Esophagus squamous epithelium (tissue), 5 donors: ENCODE measurements at regions not wholly inside any gene's neighbourhood (a gene's known extent, or its start where the extent isn't known, plus 50 kb on each side); places are given as distances from the start of the nearest gene placed in this dataset.

Experiments used
- DNase-seq: peaks from one replicate; lab custom pipeline; 2025; lab: John Stamatoyannopoulos, UW
- H3K27ac ChIP-seq, 4 donors: fragments of 200-600 bp; sonication (generic); one replicate each; pipeline ENCODE4 v1.5.1; 2016 to 2019; ENCODE audit warnings: mild to moderate bottlenecking in 1 of 4
- H3K27me3 ChIP-seq, 4 donors: fragments of 200-600 bp; sonication (generic); 1 replicate in 3 of 4; 2 replicates in 1 of 4; pipeline versions ENCODE4 v1.5.1 to v1.6.0; 2017 to 2021; ENCODE audit warnings: antibody characterized with exemption in 1 of 4
- H3K36me3 ChIP-seq, 3 donors: fragments of 200-600 bp; sonication (generic); one replicate each; pipeline ENCODE4 v1.5.1; 2016 to 2019
- H3K4me1 ChIP-seq, 3 donors: fragments of 200-600 bp; sonication (generic); one replicate each; pipeline ENCODE4 v1.5.1; 2017 to 2019
- H3K4me3 ChIP-seq, 4 donors: fragments of 200-600 bp; sonication (generic); 1 replicate in 3 of 4; 2 replicates in 1 of 4; pipeline ENCODE4 v1.5.1; 2016 to 2019; ENCODE audit warnings: mild to moderate bottlenecking in 2 of 4, moderate library complexity in 1 of 4
- H3K9me3 ChIP-seq, 3 donors: fragments of 200-600 bp; sonication (generic); one replicate each; pipeline ENCODE4 v1.5.1; 2016 to 2019
- CTCF ChIP-seq, 6 experiments: fragments of 450-650 bp in 4 of 6; fragments of 200-600 bp in 2 of 6; sonication (generic) in 2 of 6; IDR thresholded peaks; one replicate each; pipeline ENCODE4 v1.5.1; 2016 to 2019; ENCODE audit warnings: antibody characterized with exemption in 6 of 6, mild to moderate bottlenecking in 4 of 6, moderate library complexity in 4 of 6
- POLR2A ChIP-seq, 4 donors: fragments of 450-650 bp; IDR thresholded peaks; one replicate each; pipeline ENCODE4 v1.6.1; 2017; ENCODE audit warnings: antibody characterized with exemption in 4 of 4, mild to moderate bottlenecking in 4 of 4, moderate library complexity in 3 of 4
- WGBS, 2 donors: methylation state at CpG; one replicate each; pipeline ENCODE4 v1.1.5; 2018; 5-methylcytosine and 5-hydroxymethylcytosine counted together
- intact Hi-C: fragments of 100-400 bp; cut with DNase I; formaldehyde crosslinking; loops from one replicate; pipeline ENCODE4 v1.15.0; 2022
- donor health status: DM: yes; HTN: yes; CAD: no.

DNA sequence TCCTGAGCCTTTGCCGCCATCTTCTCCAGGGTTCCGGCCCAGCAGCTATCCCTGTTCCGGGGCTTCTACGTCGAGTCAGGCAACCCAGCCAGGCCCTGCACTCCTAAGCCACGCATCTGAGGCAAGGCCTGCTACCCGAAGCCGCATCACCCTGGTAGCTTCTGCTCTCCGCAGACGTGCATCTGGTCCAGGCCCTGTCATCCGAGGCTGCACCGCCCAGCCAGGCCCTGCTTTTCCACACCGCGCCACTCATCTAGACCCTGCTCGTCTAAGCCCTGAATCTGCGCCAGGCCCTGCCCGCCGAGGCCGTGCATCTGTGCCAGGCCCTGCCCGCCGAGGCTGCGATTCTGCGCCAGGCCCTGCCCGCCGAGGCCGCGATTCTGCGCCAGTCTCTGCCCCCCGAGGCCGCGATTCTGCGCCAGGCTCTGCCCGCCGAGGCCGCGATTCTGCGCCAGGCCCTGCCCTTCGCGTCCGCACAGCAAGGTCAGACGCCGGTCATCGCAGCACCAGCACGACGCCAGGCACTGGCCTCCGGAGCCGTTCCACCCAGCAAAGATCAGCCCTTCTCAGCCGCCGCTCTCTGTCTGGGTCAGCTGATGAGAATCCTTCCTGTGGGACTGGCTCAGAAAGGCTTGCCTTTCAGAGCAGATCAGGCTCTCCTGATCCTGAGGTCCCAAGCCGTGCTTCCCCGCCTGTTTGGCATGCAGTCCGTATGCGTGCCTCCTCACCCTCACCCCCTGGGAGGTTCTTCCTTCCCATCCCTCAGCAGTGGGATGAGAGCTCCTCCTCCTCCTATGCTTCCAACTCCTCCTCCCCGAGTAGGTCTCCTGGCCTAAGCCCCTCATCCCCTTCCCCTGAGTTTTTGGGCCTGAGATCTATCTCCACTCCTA, 75.1 kb downstream of the NUDT10 start:
- DNase-seq, result no peak
- H3K27ac ChIP-seq, result no peak overlapping the region
- H3K36me3 ChIP-seq, result no peaks in the 10 kb centered on the region
- H3K9me3 ChIP-seq, result no peaks in the 10 kb centered on the region
- no peaks in the 10 kb centered on the region for H3K27me3 ChIP-seq
- H3K4me1 ChIP-seq, result no peaks in the 10 kb centered on the region
- intact Hi-C loops, result no loop called here
- TF ChIP-seq CTCF (IDR thresholded peaks at IDR 0.05) (no peak), POLR2A (IDR thresholded peaks at IDR 0.05) (no peak)
- WGBS, 2 donors, result 95 to 96% methylated on average over 4 to 21 of the region's 54 CpGs
- no peak overlapping the region for H3K4me3 ChIP-seq

- intact Hi-C loops, result no loop called here
- Histone ChIP-seq H3K4me3 (no peak overlapping the region), H3K4me1 (no peaks in the 10 kb centered on the region), H3K27me3 (no peaks in the 10 kb centered on the region), H3K36me3 (no peaks in the 10 kb centered on the region), H3K9me3 (no peaks in the 10 kb centered on the region), H3K27ac (no peak overlapping the region)
- TF ChIP-seq POLR2A (IDR thresholded peaks at IDR 0.05), result no peak
- no peak for TF ChIP-seq CTCF (IDR thresholded peaks at IDR 0.05)
- DNase-seq, result no peak
- WGBS, 2 donors, result 94% methylated on average over 17 of the region's 54 CpGs; no CpG with 5 or more reads in 1 of the 2 donors
These were observed 74.3 kb downstream of the NUDT10 start for GRCh38 chrX:51406688-51407519.

GRCh38 chrX:51404445-51404844, 71.8 kb downstream of the NUDT10 start:
- Histone ChIP-seq H3K27me3 (no peaks in the 10 kb centered on the region), H3K4me3 (no peak overlapping the region), H3K4me1 (no peaks in the 10 kb centered on the region), H3K36me3 (no peaks in the 10 kb centered on the region), H3K9me3 (no peaks in the 10 kb centered on the region), H3K27ac (no peak overlapping the region)
- WGBS, 2 donors, result 91 to 96% methylated on average over 4 of the region's 4 CpGs
- intact Hi-C loops, result no loop called here
- DNase-seq, result no peak
- TF ChIP-seq CTCF (IDR thresholded peaks at IDR 0.05), result no peak
- TF ChIP-seq POLR2A (IDR thresholded peaks at IDR 0.05), result no peak

DNA sequence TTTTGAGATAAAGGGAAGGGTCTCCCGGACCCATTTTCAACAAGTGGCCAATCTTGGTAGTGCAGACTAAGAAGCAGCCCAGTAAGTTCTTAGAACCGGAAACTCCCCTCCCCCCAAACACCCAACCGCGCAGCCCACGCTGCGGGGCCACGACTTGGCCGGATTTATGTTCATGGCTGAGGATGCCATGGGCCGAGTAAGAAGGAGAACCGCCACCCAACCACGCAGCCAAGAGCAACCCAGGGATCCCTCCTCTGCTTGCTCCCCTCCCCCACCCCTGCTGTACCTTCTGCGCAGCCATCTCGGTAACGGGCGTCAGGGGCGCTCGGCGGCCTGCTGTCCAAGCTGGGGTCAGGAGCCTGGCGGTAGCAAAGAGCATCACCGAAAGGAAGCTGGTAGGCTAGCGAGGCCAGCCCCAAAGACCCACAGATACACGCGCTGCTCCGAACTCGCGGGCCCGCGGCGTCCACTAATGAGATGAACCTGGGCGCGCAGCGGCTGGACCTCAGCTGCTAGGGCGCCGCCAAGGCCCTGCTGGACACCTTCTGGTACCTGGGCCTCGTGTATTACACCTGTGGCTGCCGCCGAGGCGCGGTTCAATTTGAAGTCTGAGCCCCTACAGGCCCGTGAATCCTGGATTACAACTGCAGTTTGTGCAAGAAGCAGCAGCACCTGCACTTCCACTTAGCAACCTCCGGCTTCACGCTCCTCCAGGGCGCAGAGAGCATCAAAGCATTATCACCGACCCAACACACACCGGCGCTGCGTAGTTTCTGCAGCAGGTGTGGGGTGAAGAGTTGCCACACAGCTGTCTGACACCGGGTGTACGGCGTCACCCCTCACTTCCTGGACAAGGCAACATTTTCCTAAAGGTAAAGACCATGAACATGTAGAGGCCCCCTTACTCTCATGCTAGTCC, 63.4 kb downstream of the NUDT10 start:
- TF ChIP-seq POLR2A (IDR thresholded peaks at IDR 0.05), result no peak
- TF ChIP-seq CTCF (IDR thresholded peaks at IDR 0.05), result peak in 1 of 6 experiments; percentile 30
- peaks cover 0 to 8% (median 0%) of the 10 kb centered on the region in 3 donors for H3K4me1 ChIP-seq
- WGBS, 2 donors, result 0 to 25% methylated on average over 9 to 12 of the region's 50 CpGs
- intact Hi-C loops, result no loop called here
- H3K27me3 ChIP-seq, result peaks cover 0 to 7% (median 0%) of the 10 kb centered on the region in 4 donors
- DNase-seq, result no peak
- H3K36me3 ChIP-seq, result no peaks in the 10 kb centered on the region
- peak overlapping the region; percentile 19 to 64 (median 46) for H3K4me3 ChIP-seq
- H3K27ac ChIP-seq, result peak overlapping the region in 2 of 4 donors; percentile 25 to 28
- H3K9me3 ChIP-seq, result no peaks in the 10 kb centered on the region
